ENCODE measurements at regions not wholly inside any gene's neighbourhood (a gene's known extent, or its start where the extent isn't known, plus 50 kb on each side); places are given as distances from the start of the nearest gene placed in this dataset.
A peak's percentile ranks its signal among the peaks of the same experiment; 100 is the strongest.

GRCh38 chr10:28839600-28840007 lies 162.3 kb downstream of the BAMBI start (continued):
- no peak for TF ChIP-seq POLR2B (IDR thresholded peaks at IDR 0.05; ENCODE audit: low read depth, partially characterized antibody)
- no peak for TF ChIP-seq GTF3C2 (IDR thresholded peaks at IDR 0.05; ENCODE audit: borderline replicate concordance, extremely low read depth, insufficient read length)
- no peak for TF ChIP-seq EHMT2 (IDR thresholded peaks at IDR 0.05)
- TF ChIP-seq JUNB (CRISPR knock-in tag; conservative IDR thresholded peaks at IDR 0.05), result no peak
- TF ChIP-seq SMARCA5 (IDR thresholded peaks at IDR 0.05), result no peak
- no peak for TF ChIP-seq CEBPZ (IDR thresholded peaks at IDR 0.05; ENCODE audit: borderline replicate concordance, low read depth, low read length)
- peak; percentile 95 for TF ChIP-seq TCF3 (CRISPR knock-in tag; IDR thresholded peaks at IDR 0.05)
- TF ChIP-seq CREB5 (CRISPR knock-in tag; IDR thresholded peaks at IDR 0.05), result no peak
- peak; percentile 94 for TF ChIP-seq DPF2 (IDR thresholded peaks at IDR 0.05)
- no peak for TF ChIP-seq ZNF778 (CRISPR knock-in tag; IDR thresholded peaks at IDR 0.05)
- no peak for TF ChIP-seq ZNF174 (CRISPR knock-in tag; IDR thresholded peaks at IDR 0.05)
- no peak for TF ChIP-seq RFX1 (IDR thresholded peaks at IDR 0.05)
- no peak for TF ChIP-seq ZNF324 (CRISPR knock-in tag; IDR thresholded peaks at IDR 0.05)
- TF ChIP-seq ATF3 (IDR thresholded peaks at IDR 0.05), result peak; percentile 36; the same call in 1 of the 2 replicates
- TF ChIP-seq ATF3 (CRISPR knock-in tag; conservative IDR thresholded peaks at IDR 0.05), result no peak
- TF ChIP-seq ZNF717 (CRISPR knock-in tag; IDR thresholded peaks at IDR 0.05), result no peak
- TF ChIP-seq CEBPB (tag; IDR thresholded peaks at IDR 0.05), result no peak
- no peak for TF ChIP-seq ZBTB8A (IDR thresholded peaks at IDR 0.05; ENCODE audit: partially characterized antibody)
- TF ChIP-seq HLTF (IDR thresholded peaks at IDR 0.05), result no peak
- no peak for TF ChIP-seq PYGO2 (tag; IDR thresholded peaks at IDR 0.05)
- TF ChIP-seq COPS2 (conservative IDR thresholded peaks at IDR 0.05), result no peak
- TF ChIP-seq HNRNPH1 (optimal IDR thresholded peaks at IDR 0.05; ENCODE audit: low read depth, low read length), result no peak
- TF ChIP-seq ETV6 (IDR thresholded peaks at IDR 0.05; ENCODE audit: borderline replicate concordance in 1 of 2, low read depth in 2 of 2, low read length in 1 of 2), result no peak
- TF ChIP-seq ETV6 (CRISPR knock-in tag; IDR thresholded peaks at IDR 0.05; ENCODE audit: borderline replicate concordance), result no peak
- TF ChIP-seq IFI16 (CRISPR knock-in tag; IDR thresholded peaks at IDR 0.05), result no peak
